Activated CD4-positive, alpha-beta memory T cell treated with anti-CD3 and anti-CD28 coated beads for 36 hours (primary cell): ENCODE measurements at regions not wholly inside any gene's neighbourhood (a gene's known extent, or its start where the extent isn't known, plus 50 kb on each side); places are given as distances from the start of the nearest gene placed in this dataset.
"Not testable (repeated sequence)": the region's sequence is repeated elsewhere in the genome, so short reads cannot be mapped to it uniquely, and the experiment has no call there.

ENCODE experiments used
- CTCF ChIA-PET: fragments of 350-600 bp; sonication (Branson Sonifier 250); formaldehyde crosslinking; loops from one replicate; lab custom pipeline; 2021; ENCODE audit warnings: antibody characterized with exemption, inconsistent platforms; lab: Charles Lee
- POLR2A ChIA-PET: fragments of 350-600 bp; sonication (Branson Sonifier 250); formaldehyde crosslinking; loops from one replicate; lab custom pipeline; 2021; ENCODE audit warnings: antibody characterized with exemption; lab: Charles Lee
- DNase-seq: peaks from one replicate; pipeline ENCODE4 v3.0.0-alpha.2; 2020
- H3K27ac Mint-ChIP-seq: one replicate; pipeline ENCODE4 v1.8.0; 2021; ENCODE audit warnings: mixed read lengths
- H3K27me3 Mint-ChIP-seq: one replicate; pipeline ENCODE4 v1.8.0; 2021; ENCODE audit warnings: mixed read lengths
- H3K36me3 Mint-ChIP-seq: one replicate; pipeline ENCODE4 v1.8.0; 2021; ENCODE audit warnings: mixed read lengths
- H3K4me1 Mint-ChIP-seq: one replicate; pipeline ENCODE4 v1.8.0; 2021; ENCODE audit warnings: low read depth, mixed read lengths
- H3K4me3 Mint-ChIP-seq: one replicate; pipeline ENCODE4 v1.8.0; 2021; ENCODE audit warnings: mild to moderate bottlenecking, mixed read lengths
- H3K9me3 Mint-ChIP-seq: one replicate; pipeline ENCODE4 v1.8.0; 2021; ENCODE audit warnings: mixed read lengths
- intact Hi-C: fragments of 100-400 bp; cut with micrococcal nuclease; formaldehyde crosslinking; loops from one replicate; pipeline ENCODE4 v1.15.1; 2023

DNA sequence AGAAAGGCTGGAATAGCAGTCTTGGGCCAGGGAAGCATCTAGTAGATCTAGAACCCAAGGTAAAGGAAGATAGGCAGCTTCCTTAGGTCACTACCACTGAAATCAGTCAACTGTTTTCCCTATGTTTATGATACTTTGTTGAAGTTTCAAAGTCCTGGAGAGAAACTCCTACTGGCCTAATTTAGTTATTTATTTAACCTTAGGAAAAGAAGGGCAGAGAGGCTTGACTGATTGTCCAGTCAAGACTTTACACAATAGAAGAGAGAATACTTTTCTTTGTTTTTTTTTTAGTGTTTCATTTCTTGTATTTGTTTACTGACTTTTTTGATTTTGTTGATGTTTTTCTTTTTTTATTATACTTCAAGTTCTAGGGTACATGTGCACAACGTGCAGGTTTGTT, 138.9 kb upstream of the PHYHIPL start:
- ChIA-PET CTCF (no interaction called here), POLR2A (no interaction called here)
- Mint-ChIP-seq H3K27ac (no peak overlapping the region), H3K4me3 (no peak overlapping the region), H3K27me3 (no peaks in the 10 kb centered on the region), H3K36me3 (no peaks in the 10 kb centered on the region), H3K9me3 (peaks cover 14% of the 10 kb centered on the region), H3K4me1 (no peaks in the 10 kb centered on the region)
- intact Hi-C loops, result no loop called here
- no peak for DNase-seq

DNA sequence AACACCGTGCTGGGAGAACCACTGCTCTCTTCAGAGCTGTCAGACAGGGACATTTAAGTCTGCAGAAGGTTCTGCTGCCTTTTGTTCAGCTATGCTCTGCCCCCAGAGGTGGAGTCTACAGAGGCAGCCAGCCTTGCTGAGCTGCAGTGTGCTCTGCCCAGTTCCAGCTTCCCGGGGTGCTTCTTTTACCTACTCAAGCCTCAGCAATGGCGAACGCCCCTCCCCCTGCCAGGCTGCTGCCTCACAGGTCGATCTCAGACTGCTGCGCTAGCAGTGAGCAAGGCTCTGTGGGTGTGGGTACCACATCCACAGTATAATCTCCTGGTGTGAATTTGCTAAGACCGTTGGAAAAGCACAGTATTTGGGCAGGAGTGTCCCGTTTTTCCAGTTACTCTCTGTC, 133.1 kb upstream of the PHYHIPL start:
- POLR2A ChIA-PET, H3K4me3 Mint-ChIP-seq, H3K27ac Mint-ChIP-seq, intact Hi-C loops, H3K36me3 Mint-ChIP-seq, CTCF ChIA-PET, H3K27me3 Mint-ChIP-seq, DNase-seq, H3K4me1 Mint-ChIP-seq: not testable (repeated sequence)
- peaks cover 12% of the 10 kb centered on the region for H3K9me3 Mint-ChIP-seq

DNA sequence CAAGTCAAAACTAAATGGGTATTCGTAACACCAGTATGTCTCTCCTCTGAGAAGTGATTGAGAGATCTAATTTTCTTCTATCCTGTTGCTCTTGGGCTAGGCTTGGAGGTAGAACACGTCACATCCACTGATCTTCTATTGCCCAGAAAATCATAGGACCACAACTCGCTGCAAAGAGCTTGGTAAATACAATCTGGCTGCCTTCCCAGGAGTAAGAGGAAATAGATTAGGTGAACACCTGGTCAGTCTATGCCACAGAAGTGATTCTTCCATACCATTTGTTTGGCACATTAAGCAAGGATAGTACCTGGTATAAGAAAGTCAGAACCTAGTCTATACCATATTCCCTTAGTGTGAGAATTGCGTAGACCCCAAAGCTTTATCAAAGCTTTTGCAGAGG, 129.3 kb upstream of the PHYHIPL start:
- no peaks in the 10 kb centered on the region for H3K27me3 Mint-ChIP-seq
- POLR2A ChIA-PET, result no interaction called here
- no peaks in the 10 kb centered on the region for H3K4me1 Mint-ChIP-seq
- H3K9me3 Mint-ChIP-seq, result peaks cover 6% of the 10 kb centered on the region
- no peaks in the 10 kb centered on the region for H3K36me3 Mint-ChIP-seq
- intact Hi-C loops, result no loop called here
- H3K4me3 Mint-ChIP-seq, result no peak overlapping the region
- no peak overlapping the region for H3K27ac Mint-ChIP-seq
- CTCF ChIA-PET, result no interaction called here
- DNase-seq, result no peak

DNA sequence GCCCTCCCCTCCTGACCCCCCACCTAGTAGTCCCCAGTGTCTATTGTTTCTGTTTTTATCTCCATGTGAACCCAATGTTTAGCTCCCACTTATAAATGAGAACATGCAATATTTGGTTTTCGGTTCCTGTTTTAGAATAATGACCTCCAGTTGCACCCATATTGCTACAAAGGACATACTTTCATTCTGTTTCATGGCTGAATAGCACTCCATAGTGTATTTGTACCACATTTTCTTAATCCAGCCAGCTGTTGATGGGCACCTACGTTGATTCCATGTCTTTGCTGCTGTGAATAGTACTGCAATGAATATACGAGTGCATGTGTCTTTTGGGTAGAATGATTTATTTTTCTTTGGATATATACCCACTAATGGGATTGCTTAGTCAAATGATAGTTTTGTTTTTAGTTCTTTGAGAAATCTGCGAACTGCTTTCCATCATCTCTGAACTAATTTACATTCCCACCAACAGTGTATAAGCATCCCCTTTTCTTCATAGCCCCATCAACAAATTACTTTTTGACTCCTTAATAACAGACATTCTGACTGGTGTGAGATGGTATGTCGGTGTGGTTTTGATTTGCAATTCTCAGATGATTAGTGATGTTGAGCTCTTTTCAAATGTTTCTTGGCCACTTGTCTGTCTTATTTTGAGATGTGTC, 128.4 kb upstream of the PHYHIPL start:
- no peak for DNase-seq
- H3K27ac Mint-ChIP-seq, result no peak overlapping the region
- no peak overlapping the region for H3K4me3 Mint-ChIP-seq
- no peaks in the 10 kb centered on the region for H3K36me3 Mint-ChIP-seq
- H3K4me1 Mint-ChIP-seq, result no peaks in the 10 kb centered on the region
- POLR2A ChIA-PET, result no interaction called here
- intact Hi-C loops, result no loop called here
- peaks cover 6% of the 10 kb centered on the region for H3K9me3 Mint-ChIP-seq
- no peaks in the 10 kb centered on the region for H3K27me3 Mint-ChIP-seq
- CTCF ChIA-PET, result no interaction called here

DNA sequence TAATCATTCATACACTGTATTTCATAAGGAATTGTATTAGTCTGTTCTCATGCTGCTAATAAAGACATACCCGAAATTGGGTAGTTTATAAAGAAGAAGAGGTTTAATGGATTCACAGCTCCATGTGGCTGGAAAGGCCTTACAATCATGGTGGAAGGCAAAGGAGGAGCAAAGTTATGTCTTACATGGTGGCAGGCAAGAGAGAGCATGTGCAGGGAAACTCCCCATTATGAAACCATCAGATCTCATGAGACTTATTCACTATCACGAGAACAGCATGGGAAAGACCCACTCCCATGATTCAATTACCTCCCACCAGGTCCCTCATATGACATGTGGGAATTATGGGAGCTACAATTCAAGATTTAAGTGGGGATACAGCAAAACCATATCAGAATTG, 122.9 kb upstream of the PHYHIPL start:
- intact Hi-C loops, H3K27ac Mint-ChIP-seq, H3K36me3 Mint-ChIP-seq, DNase-seq, H3K4me1 Mint-ChIP-seq, POLR2A ChIA-PET, H3K27me3 Mint-ChIP-seq, H3K4me3 Mint-ChIP-seq, CTCF ChIA-PET: not testable (repeated sequence)
- peaks cover 11% of the 10 kb centered on the region for H3K9me3 Mint-ChIP-seq

DNA sequence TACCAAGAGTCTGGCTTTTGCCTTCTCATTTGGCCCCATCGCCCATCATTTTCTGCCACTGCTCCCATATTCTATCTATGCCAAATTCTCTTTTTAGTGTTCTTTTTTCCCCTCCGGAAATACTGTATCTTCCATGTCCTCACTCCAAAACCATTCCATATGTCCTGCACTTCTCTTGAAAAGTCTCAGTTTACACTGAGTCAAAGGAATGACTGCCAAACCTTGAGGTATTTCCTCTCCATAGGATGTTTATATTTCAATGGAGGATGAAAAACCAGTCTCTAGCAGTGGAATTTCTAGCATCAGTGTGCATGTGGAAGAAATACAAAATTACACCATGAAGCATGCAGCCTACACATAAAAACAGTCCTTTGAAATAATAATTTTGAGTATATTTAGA, 121.4 kb upstream of the PHYHIPL start:
- Mint-ChIP-seq H3K4me1 (no peaks in the 10 kb centered on the region), H3K4me3 (no peak overlapping the region), H3K9me3 (peaks cover 11% of the 10 kb centered on the region), H3K27ac (no peak overlapping the region), H3K36me3 (no peaks in the 10 kb centered on the region), H3K27me3 (peaks cover 4% of the 10 kb centered on the region)
- intact Hi-C loops, result no loop called here
- no peak for DNase-seq
- POLR2A ChIA-PET, result no interaction called here
- CTCF ChIA-PET, result no interaction called here

DNA sequence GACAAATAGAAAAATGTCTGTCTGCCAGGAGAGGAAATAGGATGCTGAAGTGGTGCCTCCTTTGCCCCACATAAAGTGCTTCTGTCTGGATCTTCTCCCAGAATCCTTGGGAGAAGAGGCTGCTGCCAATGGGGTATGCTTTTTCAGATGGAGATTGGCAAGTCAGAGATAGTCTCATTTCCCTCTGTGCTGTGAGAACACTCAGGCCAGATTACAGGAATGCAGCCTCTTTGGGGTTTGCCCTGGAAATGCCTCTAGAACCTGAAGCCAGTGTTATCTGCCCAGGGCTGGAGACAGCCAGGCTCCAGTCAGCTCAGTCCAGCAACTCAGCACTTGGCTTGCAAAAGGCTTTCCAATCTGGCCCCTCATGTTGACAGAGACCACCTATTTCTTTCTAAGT, 119.1 kb upstream of the PHYHIPL start:
- CTCF ChIA-PET, result no interaction called here
- no peaks in the 10 kb centered on the region for H3K4me1 Mint-ChIP-seq
- POLR2A ChIA-PET, result no interaction called here
- intact Hi-C loops, result no loop called here
- peaks cover 4% of the 10 kb centered on the region for H3K27me3 Mint-ChIP-seq
- H3K4me3 Mint-ChIP-seq, result no peak overlapping the region
- no peak overlapping the region for H3K27ac Mint-ChIP-seq
- no peaks in the 10 kb centered on the region for H3K36me3 Mint-ChIP-seq
- DNase-seq, result no peak
- peaks cover 5% of the 10 kb centered on the region for H3K9me3 Mint-ChIP-seq

DNA sequence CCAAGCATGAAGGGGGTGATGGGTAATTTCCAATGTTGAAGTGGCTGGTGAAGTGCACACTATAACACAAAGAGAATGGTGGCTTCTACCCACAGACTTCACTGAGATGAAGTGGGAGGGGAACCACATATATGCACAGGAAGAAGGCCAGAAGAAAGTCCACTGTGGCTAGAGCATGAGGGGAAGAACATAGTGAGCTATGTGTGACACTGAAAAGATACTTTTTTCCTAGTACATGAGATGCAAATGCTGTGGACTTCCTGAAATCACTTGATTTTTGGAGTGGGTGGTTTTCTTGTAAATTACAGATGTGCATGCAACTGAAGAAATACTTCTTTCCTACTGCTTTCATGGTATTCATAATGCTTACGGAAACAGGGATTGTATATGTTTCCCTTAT, 115.6 kb upstream of the PHYHIPL start:
- H3K27me3 Mint-ChIP-seq, result peaks cover 3% of the 10 kb centered on the region
- H3K4me1 Mint-ChIP-seq, result no peaks in the 10 kb centered on the region
- no peak for DNase-seq
- no peaks in the 10 kb centered on the region for H3K36me3 Mint-ChIP-seq
- POLR2A ChIA-PET, result no interaction called here
- H3K4me3 Mint-ChIP-seq, result no peak overlapping the region
- intact Hi-C loops, result no loop called here
- CTCF ChIA-PET, result no interaction called here
- H3K9me3 Mint-ChIP-seq, result no peaks in the 10 kb centered on the region
- H3K27ac Mint-ChIP-seq, result no peak overlapping the region

DNA sequence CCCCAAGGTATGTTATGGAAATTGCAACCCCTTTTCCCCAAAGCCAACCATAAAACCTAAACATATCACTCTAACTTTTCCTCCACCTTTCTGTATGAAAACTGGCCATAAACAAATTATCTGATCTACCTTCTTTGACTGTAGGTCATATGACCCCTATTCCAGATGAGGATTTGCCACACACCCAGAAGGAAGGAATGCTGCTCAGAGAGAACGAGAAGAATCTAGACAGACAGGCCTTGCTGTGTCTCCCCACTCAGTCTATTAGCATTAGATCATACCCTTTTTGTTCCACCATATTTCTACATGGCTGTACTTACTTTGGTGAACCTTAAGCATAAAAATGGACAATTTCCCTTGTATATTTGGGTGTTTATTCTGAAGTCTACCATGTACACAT, 113.0 kb upstream of the PHYHIPL start:
- DNase-seq, result no peak
- no peak overlapping the region for H3K4me3 Mint-ChIP-seq
- no peaks in the 10 kb centered on the region for H3K4me1 Mint-ChIP-seq
- ChIA-PET POLR2A (no interaction called here), CTCF (no interaction called here)
- H3K36me3 Mint-ChIP-seq, result no peaks in the 10 kb centered on the region
- H3K27ac Mint-ChIP-seq, result no peak overlapping the region
- peaks cover 2% of the 10 kb centered on the region for H3K9me3 Mint-ChIP-seq
- no peaks in the 10 kb centered on the region for H3K27me3 Mint-ChIP-seq
- intact Hi-C loops, result no loop called here

DNA sequence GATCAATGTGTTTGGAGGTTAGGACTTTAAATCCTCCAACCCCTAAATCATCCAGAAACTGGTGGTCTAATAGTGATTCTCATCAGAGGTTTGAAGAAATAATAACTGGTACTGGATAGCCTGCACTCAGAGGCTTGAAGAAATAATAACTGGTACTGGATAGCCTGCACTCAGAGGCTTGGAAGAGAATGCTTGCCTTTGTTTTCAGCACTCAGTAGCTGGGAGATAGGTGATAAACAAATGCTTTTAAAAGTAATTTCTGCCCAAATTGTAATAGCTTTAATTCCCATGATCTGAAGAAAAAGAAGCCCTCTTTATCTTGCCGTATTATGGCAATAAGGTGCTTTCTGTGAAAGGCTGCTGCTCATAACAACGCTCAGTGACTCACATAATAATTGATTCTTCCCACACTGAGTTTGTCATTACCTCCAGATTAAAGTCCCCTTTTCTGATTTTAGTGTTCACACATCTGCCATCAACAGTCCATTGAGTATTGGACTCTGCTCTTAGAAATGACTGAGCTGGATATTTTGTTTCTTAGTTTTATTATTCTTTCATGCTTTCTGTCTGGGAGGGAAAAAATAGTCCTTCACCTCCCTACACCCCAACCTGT, 112.3 kb upstream of the PHYHIPL start:
- Mint-ChIP-seq H3K36me3 (no peaks in the 10 kb centered on the region), H3K4me1 (no peaks in the 10 kb centered on the region), H3K4me3 (no peak overlapping the region), H3K27me3 (no peaks in the 10 kb centered on the region), H3K9me3 (peaks cover 2% of the 10 kb centered on the region), H3K27ac (no peak overlapping the region)
- POLR2A ChIA-PET, result no interaction called here
- intact Hi-C loops, result no loop called here
- CTCF ChIA-PET, result no interaction called here
- DNase-seq, result no peak

DNA sequence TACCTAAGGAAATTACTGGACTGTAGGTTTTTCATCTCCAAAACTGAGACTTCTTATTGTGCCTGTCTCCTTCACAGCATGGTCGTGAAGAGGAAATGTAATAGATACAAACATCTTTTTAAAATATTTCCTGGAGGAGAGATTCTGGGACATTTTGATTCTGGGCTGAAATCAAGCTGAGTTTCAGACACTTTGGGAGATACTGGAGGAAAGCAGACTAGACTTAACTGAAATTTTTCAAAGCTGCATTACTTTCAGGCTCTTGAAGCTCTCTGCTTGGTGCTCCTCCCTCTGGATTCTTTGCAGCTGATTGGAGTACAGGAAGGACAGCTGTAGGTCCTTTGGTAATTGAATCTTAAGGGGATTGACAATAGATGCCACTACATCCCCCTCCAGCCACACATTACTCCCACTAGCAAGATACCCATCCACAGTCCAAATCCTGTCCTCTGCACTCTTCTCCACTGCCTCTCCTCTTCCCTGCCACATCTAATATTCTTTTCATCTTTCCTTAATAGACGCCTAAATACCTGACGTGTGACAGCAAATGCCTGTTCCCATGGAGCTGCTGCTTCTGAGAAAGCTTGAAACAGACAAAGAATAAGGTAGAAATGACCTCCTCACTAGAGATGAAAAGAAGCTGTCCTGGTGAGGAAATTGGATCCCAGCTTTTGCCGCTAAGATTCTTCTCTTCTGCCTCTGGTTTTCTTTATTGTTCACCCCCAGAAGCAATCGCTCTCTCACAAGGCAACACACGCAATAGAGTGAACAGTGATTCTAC, 111.5 kb upstream of the PHYHIPL start:
- intact Hi-C loops, result no loop called here
- H3K4me3 Mint-ChIP-seq, result no peak overlapping the region
- H3K4me1 Mint-ChIP-seq, result no peaks in the 10 kb centered on the region
- no peak overlapping the region for H3K27ac Mint-ChIP-seq
- H3K36me3 Mint-ChIP-seq, result no peaks in the 10 kb centered on the region
- no peaks in the 10 kb centered on the region for H3K27me3 Mint-ChIP-seq
- CTCF ChIA-PET, result no interaction called here
- H3K9me3 Mint-ChIP-seq, result peaks cover 2% of the 10 kb centered on the region
- DNase-seq, result no peak
- POLR2A ChIA-PET, result no interaction called here

DNA sequence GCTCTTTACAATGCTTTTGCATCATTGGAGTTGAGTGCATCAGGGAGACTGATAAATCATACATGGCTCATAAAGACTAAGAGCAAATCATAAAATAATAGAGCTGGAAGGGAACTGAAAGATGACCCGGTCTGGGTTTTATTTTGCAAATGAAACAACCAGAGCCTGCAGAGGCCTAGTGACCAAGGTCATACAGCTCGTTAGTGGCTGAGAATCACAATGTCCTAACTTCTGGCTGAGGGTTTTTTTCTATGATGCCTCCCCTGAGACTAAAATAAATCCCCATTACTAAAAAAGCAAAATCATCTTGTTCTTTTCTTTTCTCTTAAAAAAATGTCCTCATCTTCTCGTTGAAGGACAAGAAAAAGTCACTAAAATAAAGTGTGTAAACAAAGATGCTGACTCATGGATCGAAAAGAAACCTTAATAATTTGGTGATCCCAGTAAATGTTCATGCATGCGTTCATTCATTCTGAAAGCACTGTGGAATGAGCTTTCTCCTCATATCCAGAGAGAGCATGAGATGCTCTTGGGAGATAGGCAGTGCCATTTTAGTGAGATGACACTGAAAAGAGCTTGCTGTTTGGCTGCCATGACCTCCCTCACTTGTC, 107.8 kb upstream of the PHYHIPL start:
- ChIA-PET POLR2A (no interaction called here), CTCF (interaction anchor here (0.6 kb wide), 1 partner anchor 59 kb away, joined by 3 read pairs; no protein-coding TSS in a partner anchor)
- Mint-ChIP-seq H3K9me3 (peaks cover 2% of the 10 kb centered on the region), H3K27ac (no peak overlapping the region), H3K27me3 (no peaks in the 10 kb centered on the region), H3K4me1 (no peaks in the 10 kb centered on the region), H3K36me3 (no peaks in the 10 kb centered on the region), H3K4me3 (no peak overlapping the region)
- DNase-seq, result no peak
- intact Hi-C loops, result no loop called here
